Lung (tissue), 11 donors: ENCODE measurements at regions not wholly inside any gene's neighbourhood (a gene's known extent, or its start where the extent isn't known, plus 50 kb on each side); places are given as distances from the start of the nearest gene placed in this dataset.

Experiments used
- ATAC-seq: fragments of 200-7000 bp; cut with Tn5 transposase; one replicate; pipeline ENCODE4 v1.9.1; 2020; ENCODE audit warnings: moderate number of reproducible peaks; ENCODE audit not compliant: insufficient read depth, low FRiP score
- DNase-seq, 3 donors: peaks; one replicate each; pipeline ENCODE4 v3.0.0-alpha.2; 2013 to 2017
- H3K27ac ChIP-seq, 2 donors: one replicate each; pipeline ENCODE4 v1.5.1; 2013; ENCODE audit warnings: mild to moderate bottlenecking in 2 of 2, moderate library complexity in 2 of 2, control low read depth in 1 of 2, inconsistent platforms in 1 of 2, low read depth in 1 of 2, low read length in 1 of 2
- H3K27me3 ChIP-seq, 3 donors: one replicate each; pipeline ENCODE4 v1.5.1; 2013; ENCODE audit warnings: low read length in 2 of 3; ENCODE audit not compliant: control insufficient read depth in 3 of 3, insufficient read depth in 3 of 3
- H3K36me3 ChIP-seq, 4 donors: one replicate each; pipeline ENCODE4 v1.5.1; 2013; ENCODE audit warnings: low read length in 4 of 4, mild to moderate bottlenecking in 1 of 4, moderate library complexity in 1 of 4; ENCODE audit not compliant: control insufficient read depth in 4 of 4, insufficient read depth in 4 of 4
- H3K4me1 ChIP-seq, 5 donors: one replicate each; pipeline ENCODE4 v1.5.1; 2013; ENCODE audit warnings: low read length in 5 of 5, mild to moderate bottlenecking in 2 of 5, moderate library complexity in 1 of 5; ENCODE audit not compliant: control insufficient read depth in 5 of 5, insufficient read depth in 5 of 5
- H3K4me3 ChIP-seq: one replicate; pipeline ENCODE4 v1.5.1; 2013; ENCODE audit warnings: mild to moderate bottlenecking, control low read depth, moderate library complexity
- H3K9ac ChIP-seq, 2 donors: one replicate each; pipeline ENCODE4 v1.5.1; 2013; ENCODE audit warnings: low read length in 2 of 2, control low read depth in 1 of 2; ENCODE audit not compliant: insufficient read depth in 1 of 2
- H3K9me3 ChIP-seq, 4 donors: one replicate each; pipeline ENCODE4 v1.5.1; 2013; ENCODE audit warnings: low read length in 3 of 4, mild to moderate bottlenecking in 1 of 4, moderate library complexity in 1 of 4; ENCODE audit not compliant: control insufficient read depth in 4 of 4, insufficient read depth in 3 of 4
- CTCF ChIP-seq: IDR thresholded peaks from 2 replicates; pipeline ENCODE4 v1.5.1; 2012; ENCODE audit warnings: mild to moderate bottlenecking; ENCODE audit errors: control extremely low read depth, extremely low read depth
- WGBS, 2 donors: extraction: QIAGEN DNeasy Blood & Tissue Kit; methylation state at CpG; one replicate each; pipeline ENCODE4 v1.1.7; 2013; 5-methylcytosine and 5-hydroxymethylcytosine counted together
- donor health status: control.
- donor health status: control.
- donor health status: Bipolar disorder and iron deficiency.
- donor health status: healthy.
- donor health status: DM: yes; HTN: yes; CAD: no.

DNA sequence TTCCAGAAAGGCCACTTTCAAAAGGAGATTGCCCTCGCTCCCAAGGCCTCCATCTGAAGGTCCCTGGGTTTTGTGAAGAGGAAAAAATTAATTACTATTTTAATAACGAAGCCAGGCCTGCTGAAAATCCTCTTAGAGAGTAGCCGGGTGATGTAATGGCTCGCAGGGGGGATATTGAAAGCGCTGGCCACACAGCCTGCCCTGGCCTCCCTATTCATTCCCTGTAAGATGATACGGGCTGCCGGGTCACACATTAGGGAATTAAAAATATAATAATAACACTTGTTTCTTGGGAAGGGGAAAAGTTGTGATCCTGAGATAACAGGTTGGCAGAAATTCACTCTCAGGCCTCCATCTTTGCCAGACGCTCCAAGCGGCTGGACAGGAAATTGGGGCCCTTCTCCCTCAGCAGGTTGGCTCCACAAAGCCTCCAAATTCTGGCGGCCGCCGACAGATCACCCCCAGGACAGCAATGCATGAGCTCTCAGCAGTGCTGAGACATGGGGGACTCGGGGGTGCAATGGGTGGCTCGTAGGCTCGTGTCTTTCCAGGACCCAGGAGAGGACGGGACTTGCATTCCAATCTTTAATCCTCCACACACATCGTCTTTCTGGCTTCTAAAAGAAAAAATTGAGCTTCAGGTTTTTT, 299.9 kb upstream of the SALL3 start:
- WGBS, 2 donors, result 77 to 83% methylated on average over 17 of the region's 17 CpGs

DNA sequence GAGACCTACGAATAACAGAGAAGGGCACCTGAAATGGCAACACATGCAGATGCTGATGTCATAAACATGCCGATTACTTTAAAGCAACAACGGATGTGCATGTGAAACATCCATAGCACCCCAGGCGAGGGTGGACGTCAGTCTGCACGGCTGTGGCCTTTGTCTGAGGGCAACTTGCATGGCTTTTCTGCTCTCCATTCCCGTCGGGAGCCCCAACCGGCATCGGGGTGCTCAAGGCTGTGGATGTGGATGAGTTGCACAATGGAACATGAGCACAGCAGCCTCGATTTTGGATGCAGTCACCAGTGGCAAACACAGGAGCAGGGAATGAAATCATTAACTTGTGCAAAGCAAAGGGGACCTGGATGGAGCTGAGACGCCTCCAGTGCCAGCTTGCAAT, 298.2 kb upstream of the SALL3 start:
- H3K4me3 ChIP-seq, result no peak overlapping the region
- H3K9me3 ChIP-seq, result no peaks in the 10 kb centered on the region
- H3K36me3 ChIP-seq, result no peaks in the 10 kb centered on the region
- DNase-seq (no peak), ATAC-seq (no peak)
- no peaks in the 10 kb centered on the region for H3K4me1 ChIP-seq
- no peaks in the 10 kb centered on the region for H3K27me3 ChIP-seq
- no peak for TF ChIP-seq CTCF
- H3K9ac ChIP-seq, result no peak overlapping the region
- no peak overlapping the region for H3K27ac ChIP-seq
- 77 to 84% methylated on average over 12 of the region's 12 CpGs for WGBS, 2 donors

More for the DNA sequence above, 299.9 kb upstream of the SALL3 start:
- Histone ChIP-seq H3K4me1 (no peaks in the 10 kb centered on the region), H3K4me3 (no peak overlapping the region), H3K27ac (no peak overlapping the region), H3K9me3 (no peaks in the 10 kb centered on the region), H3K27me3 (no peaks in the 10 kb centered on the region), H3K9ac (no peak overlapping the region), H3K36me3 (no peaks in the 10 kb centered on the region)
- ATAC-seq (no peak), DNase-seq (no peak)
- no peak for TF ChIP-seq CTCF

DNA sequence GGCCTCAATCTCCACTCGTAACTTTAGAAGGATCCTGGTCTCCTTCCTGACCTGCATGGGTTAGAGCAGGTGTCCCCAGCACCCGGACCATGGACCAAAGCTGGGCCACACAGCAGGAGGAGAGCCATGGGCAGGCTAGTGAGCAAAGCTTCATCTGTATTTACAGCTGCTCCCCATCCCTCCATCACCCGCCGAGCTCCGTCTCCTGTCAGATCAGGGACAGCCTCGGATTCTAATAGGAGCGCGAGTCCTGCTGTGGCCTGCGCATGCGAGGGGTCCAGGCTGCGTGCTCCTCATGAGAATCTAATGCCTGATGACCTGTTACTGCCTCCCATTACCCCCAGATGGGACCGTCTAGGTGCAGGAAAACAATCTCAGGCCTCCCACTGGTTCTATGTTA, 297.7 kb upstream of the SALL3 start:
- WGBS, 2 donors, result 92 to 93% methylated on average over 12 of the region's 12 CpGs
- ATAC-seq (no peak), DNase-seq (no peak)

More for the DNA sequence above, 297.7 kb upstream of the SALL3 start:
- no peaks in the 10 kb centered on the region for H3K36me3 ChIP-seq
- H3K4me1 ChIP-seq, result no peaks in the 10 kb centered on the region
- H3K9ac ChIP-seq, result no peak overlapping the region
- H3K9me3 ChIP-seq, result no peaks in the 10 kb centered on the region
- H3K4me3 ChIP-seq, result no peak overlapping the region
- H3K27ac ChIP-seq, result no peak overlapping the region
- TF ChIP-seq CTCF, result no peak
- no peaks in the 10 kb centered on the region for H3K27me3 ChIP-seq
